ENCODE measurements at regions not wholly inside any gene's neighbourhood (a gene's known extent, or its start where the extent isn't known, plus 50 kb on each side); places are given as distances from the start of the nearest gene placed in this dataset.

DNA sequence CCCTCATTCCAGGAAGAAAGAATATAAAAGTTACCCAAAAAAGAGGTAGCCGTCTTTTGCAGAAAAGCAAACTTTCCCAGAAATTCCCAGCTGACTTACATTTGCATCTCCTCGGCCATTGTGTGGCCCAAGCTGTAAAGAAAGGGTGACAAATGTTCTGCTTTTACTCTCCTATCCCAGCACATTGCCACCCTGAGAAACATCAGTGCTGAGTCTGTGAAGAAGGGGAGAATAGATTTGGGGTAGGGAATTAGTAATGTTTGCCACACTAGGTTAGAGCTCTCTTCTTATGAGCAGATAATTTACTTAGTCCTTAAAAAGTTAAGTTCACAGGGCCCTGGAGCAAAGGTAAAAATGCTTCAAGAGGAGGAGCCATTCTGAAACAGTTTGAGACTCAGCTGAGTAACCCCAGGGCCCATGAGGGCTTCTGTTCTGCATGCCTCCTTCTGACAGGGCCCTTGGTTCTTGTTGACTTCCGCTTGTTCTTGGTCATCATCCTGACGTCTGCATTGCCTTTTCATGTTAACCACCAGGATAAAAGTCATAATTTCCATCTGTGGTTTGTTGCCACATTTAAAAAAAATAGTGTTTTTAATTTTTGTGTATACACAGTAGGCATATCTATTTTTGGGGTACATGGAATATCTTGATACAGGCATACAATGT, 550.7 kb downstream of the RNF144A start:
- peak; percentile 20 to 28 for DNase-seq (ENCODE audit: low read depth in 2 of 2)

DNA sequence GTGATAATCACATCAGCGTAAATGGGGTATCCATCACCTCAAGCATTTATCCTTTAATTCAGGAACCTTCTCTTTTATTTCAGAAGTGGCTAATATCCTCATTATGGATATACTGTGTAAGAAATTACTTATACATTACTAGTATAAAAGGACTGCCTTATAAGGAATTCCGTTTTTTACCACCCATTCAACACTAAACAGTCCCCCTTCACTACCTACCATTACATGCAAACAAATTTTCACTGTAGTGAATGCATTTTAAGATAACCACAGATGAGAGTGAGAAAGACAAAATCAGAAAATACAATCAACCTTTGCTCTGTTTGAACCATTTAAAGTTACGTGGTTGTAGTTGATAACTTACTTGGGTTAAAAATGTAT, 551.2 kb downstream of the RNF144A start:
- no peak for DNase-seq (ENCODE audit: low read depth in 2 of 2)

DNA sequence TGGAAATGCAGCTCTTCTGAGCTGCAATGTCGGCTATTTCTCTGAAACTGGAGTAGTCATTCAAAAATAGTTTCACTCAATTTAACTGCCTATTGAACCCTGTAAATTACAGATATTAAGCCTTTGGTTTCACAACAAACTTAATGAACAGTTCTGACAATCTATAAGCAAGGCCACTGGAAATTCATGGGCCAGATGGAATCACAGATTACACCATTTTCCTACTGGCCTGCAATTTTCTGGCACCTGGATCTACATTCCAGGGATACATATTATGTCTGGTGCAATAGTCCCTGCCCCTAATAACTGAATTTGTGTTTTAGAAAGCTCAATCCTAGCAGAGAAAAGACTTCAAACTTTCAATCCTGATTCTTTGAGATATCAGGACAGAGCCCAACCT, 551.7 kb downstream of the RNF144A start:
- no peak for DNase-seq (ENCODE audit: low read depth in 2 of 2)

DNA sequence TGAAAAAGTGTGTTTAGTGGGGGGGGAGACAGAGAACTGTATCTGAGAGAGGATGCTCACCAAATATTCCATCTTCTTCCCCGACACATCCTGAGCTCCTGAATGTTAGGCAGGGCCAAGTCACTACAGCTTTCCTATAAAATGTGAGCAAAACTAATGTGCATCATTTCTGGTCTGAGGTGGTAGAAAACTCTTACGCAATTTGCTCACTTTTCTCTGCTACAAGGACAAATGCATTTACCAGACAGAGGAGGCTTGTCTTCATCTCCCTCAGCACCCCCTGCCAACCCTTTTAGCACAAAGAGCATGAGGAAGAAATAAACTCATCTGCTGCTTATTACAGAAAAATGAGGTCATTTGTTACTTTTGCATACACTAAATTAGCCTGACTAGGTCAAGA, 554.0 kb downstream of the RNF144A start:
- no peak for DNase-seq (ENCODE audit: low read depth in 2 of 2)

DNA sequence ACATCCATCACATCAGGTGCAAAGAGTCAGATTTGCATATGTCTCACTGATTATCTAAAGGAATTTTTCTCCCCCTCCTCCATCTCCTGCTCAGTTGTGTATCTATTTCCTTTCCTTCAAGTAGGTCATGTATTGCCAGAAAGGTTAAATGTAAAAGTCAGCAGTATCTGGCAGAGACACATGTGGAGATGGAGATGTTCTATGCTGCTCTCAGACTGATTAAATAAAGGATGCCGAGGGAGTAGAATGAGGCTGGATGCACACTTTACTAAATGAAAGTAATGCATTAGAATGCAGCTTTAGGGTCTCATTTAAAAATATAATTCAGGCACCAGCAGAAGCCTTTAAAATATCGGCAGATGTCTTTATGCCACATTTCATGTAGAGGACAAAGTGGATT, 555.3 kb downstream of the RNF144A start:
- DNase-seq (ENCODE audit: low read depth in 2 of 2), result no peak

DNA sequence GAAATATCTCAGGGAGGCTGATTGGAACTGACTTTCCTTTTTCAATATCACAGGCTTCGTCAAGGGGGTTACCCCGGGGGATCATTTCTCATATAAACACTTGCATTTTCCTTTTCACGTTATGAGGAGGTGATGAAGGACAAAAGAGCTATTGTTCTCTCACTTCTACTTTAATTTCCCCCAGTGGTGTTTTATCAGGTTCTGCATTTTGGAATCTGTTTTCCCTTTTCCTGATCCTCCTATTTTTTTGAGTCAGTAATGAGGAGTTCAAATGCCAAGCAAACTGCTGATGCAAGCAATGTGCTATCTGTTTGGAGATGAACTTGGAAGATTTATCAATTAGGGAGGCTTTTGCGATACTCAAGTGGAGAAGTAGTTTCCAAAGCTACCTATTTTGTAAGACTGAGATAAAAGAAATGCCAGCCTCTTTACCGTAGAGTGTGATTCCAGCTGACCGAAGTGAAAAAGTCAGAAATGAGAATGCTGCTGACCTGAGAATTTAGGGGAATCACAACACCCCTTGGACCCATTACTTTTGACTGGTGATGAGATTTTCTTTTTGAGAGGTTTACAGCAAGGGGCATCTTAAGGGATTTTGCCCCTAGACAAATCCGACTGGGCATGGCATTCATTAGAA, 556.0 kb downstream of the RNF144A start:
- no peak for DNase-seq (ENCODE audit: low read depth in 2 of 2)

DNA sequence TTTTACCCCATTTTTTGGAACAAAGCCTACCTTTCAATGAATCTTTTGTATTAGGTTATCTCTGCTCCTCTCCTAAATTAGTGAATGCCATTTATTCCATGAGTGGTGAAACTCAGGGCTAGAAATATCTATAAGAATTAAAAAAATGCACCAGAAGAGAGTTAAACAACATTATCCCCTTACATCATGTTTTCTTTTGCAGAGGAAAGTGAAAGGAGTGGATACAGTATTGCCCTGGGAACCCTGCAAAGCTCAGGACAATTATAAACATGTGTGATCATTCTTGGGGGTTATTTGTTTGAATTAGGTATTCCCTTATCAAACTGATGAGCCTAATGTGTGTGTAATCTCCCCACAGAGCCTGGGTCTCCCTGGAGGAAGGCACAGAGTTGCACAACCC, 559.2 kb downstream of the RNF144A start:
- no peak for DNase-seq (ENCODE audit: low read depth in 2 of 2)

DNA sequence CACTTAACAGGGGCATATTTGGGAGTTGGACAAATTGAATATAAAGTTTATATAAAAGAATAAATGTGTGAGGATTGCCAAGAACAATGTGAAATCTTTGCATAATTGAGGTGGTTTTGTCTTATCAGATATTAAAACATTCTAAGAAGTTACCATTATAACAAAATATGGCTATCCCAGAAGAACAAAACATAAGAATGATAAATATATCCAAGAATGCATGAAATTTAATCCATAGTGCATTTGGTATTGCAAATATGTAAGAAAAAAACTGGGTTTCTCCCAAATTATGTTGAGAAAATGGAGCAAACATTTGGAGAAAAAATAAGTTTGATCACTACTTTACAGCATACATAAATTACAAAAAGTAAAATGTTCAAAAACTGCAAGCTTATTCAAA, 562.4 kb downstream of the RNF144A start:
- no peak for DNase-seq (ENCODE audit: low read depth in 2 of 2)

DNA sequence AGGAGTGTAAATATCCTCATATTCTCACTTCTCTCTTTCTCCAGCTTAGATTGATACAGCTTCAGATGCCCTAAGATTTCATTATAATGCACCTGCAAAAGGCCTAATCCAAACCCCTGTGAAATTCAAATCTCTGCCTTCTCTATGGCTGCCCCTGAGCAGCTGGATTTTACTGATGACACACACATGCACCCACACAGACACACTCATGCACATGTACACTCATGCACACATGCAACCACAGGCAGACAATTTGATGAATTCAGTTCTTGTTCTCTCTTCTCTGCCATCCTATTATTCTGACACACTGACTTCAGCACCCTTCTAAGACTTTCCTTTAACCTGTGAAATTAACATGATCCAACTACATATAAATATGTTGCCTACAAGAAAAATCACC, 563.2 kb downstream of the RNF144A start:
- no peak for DNase-seq (ENCODE audit: low read depth in 2 of 2)

DNA sequence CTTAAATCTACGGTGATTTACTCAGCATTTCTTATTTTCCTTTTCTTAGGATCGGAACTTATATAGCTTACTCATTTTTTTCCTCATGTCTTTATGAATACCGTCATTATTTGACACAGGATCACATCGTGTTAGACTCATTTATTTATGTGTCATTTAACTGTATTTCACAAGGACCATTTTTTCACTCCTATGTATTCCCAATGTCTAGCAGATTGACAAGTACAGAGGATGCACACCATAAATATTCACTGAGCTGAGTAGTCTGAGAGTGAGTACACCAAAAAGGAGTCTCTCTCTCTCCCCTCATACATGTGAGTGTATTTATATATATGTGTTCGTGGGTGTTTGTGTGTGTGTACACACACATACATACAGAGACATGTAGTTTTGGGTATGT, 573.5 kb downstream of the RNF144A start:
- DNase-seq (ENCODE audit: low read depth in 2 of 2), result no peak

DNA sequence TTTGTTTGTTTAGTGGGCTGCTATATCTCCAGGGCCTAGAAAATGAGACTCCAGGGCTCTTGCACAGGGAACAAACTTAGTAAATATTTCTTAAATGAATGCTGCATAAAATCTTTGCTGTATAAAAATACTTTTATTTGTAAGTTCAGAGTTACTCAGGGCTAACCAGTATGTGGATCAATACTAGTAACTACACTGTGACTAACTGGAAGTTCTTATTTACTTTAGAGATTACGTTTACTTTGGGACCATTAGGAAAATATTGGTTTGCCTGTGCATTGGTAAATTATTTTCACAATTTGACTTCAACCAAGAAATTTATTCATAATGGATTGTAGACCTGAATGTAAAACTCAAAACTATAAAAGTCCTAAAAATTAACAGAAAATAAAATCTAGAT, 575.5 kb downstream of the RNF144A start:
- no peak for DNase-seq (ENCODE audit: low read depth in 2 of 2)

DNA sequence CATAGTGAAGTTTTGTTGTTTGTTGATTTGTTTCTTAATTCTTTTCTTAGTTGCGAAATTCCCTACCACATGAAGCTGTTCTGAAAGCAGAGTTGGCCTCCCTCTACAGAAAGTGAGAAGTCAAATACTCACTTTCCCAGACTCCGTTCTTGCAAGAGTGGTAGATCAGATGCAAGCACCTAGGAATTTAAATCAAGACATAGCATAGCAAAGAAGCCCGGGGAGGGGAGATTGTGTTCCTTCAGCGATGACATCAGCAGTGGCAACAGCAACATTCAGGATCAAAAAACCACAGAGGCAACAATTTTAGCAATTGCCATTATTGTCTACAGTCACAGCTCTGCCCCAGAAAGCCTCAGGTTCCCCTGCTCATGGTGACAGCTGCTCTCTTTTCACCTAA, 580.0 kb downstream of the RNF144A start:
- DNase-seq (ENCODE audit: low read depth in 2 of 2), result no peak

DNA sequence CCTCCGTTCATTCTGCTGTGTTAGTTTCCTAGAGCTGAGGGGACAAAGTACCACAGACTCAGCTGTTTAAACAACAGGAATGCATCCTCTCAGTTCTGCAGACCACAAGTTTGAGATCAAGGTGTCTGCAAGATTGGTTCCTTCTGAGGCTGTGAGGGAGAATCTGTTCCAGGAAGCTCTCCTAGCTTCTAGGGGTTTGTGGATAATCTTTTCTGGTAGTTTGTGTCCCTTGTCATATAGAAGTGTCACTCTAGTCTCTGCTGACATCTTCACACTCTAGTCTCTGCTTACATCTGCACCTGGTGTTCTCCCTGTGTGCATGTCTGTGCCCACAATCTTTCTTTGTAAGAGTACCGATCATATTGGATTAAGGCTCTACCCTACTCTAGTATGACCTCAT, 581.8 kb downstream of the RNF144A start:
- DNase-seq (ENCODE audit: low read depth in 2 of 2), result no peak

DNA sequence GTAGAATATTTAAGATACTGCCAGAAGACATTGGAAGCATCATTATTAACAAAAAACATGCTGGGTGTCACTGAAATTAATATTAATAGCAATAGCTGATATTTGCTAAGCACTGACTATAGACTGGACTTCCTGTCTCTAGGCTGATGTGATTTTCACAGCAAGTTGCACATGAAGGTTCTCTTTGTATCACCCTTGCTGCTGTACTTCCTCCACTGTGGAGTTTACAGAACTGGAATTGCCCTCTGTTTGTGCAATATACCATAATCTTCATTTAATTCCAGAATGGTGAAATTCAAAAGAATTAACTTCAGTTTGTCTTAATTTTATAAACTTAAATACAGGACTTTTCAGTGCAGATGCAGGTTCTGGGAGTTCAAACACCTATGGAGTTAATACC, 585.1 kb downstream of the RNF144A start:
- DNase-seq (ENCODE audit: low read depth in 2 of 2), result no peak

DNA sequence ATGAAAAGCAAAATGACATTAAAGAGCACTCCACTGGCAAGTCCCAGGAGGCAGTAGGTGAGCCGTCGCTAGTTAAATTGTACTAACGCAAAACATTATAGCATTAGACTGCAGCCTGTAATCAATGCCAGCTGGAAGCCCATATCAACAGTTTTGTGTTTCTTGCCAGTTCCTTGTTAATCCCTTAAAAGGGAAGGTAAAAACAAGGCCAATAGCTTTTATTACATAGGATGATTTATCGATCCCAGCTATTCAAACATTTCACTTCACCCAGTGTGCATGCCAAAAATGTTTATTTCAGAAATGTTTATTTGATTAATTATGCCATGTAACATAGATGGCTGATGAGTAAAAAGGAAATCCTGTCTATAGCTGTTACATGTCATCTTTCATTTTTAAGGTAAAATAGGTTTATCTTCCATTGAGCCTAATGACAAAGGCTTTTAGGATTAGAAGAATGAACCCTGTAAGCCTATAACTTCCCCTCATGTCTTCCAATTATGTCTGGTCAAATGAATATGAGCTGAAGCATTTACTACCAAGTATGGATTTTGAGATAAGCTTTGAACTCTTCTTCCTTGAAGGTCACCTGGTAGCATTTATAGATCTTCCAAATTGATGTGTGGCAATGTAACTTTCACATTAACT, 591.2 kb downstream of the RNF144A start:
- DNase-seq (ENCODE audit: low read depth in 2 of 2), result no peak

DNA sequence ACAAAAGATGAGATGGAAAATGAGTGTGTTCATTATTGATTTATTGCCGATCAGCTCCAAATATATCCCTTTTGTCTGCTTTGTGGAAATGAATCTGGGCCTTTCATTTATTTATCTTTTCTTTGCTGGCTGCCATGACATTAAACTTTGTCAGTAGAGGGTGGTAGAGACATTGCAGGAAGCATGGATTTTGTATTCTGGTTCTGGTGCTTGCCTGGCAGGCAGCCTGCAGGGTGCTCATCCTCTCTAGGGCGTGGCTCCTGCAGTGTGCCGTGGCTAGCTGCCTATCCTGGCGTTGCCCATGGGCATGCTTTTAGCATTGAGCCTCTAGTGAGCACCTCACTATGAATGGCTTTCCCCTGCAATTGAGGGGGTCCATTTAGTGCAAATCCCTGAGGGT, 593.1 kb downstream of the RNF144A start:
- DNase-seq (ENCODE audit: low read depth in 2 of 2), result no peak

DNA sequence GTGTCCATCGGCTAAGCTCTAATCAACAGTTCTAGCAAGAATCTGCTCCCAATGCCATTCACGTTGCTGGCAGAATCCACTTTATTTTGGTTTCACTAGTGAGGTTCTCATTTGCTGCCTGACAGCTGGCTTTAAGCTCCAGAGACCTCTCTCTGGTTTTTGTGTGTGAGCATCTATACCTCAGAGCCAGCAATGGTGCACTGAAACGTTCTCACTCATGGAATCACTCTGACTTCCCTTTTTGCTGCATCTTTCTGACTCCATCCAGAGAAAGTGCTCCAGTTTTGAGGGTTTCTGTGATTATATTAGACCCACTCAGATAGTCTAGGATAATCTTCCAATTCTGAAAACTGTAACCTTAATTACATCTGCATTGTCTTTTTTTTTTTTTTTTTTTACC, 596.6 kb downstream of the RNF144A start:
- DNase-seq (ENCODE audit: low read depth in 2 of 2), result no peak

DNA sequence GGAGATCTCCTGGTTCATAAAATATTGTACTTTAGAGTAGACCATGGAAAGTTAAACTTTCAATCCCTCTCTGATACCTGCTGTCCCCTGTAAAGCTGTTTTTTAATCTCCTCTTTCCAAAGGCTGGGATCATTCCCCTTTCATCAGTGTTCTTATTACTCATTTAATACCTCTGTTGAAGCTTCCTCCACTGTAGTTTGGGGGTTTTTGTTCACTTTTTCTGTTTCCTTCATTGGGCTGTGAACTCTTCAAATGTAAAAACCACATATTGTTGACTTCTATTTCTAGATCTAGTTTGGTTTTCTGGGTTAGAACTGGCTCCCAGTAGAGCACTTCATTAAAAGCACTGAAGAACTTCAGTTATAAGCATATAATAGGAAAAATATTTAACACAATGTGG, 598.1 kb downstream of the RNF144A start:
- no peak for DNase-seq (ENCODE audit: low read depth in 2 of 2)

DNA sequence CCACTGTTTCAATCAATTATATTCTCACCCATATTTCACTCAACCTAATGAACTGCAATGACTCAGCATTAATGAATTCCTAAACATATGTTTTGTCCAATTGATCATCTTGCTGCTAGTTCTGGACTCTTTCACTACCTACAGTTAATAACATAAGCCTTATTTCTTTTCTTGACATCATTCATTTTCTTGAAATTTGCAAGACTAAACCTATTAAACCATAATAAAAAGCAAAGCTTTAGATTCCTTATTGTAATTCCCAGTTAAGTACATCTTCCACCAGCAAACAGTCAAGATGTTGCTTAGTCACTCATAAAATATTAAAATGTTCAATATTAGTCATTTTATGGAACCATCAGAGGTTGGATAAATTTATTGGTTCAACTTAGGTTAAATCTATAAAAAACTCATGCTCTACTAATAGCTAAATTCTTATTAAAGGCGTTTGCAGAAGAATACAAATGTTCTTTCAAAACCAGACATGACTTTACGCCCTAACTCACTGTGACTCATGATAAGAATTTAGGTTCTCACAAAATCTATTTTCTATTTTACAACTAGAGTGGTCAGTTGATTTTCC, 599.4 kb downstream of the RNF144A start:
- no peak for DNase-seq (ENCODE audit: low read depth in 2 of 2)

DNA sequence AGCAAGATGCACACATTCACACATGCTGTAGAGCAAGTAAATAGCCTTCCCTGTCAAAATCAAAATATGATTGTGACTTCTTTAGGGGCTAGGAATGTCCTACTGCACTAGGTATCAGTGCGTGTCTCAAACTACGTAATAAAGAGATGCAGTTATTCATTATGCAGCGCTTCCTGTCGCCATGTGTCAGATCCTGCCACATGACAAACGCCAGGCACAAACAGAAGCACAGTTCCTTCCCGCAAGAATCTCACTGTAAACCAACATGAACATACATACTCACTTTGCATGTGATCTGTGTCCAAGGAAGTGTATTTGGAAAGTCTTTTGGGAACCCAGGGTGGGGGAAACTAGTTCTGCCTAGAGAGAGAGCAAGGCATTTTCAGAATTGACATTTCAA, 599.9 kb downstream of the RNF144A start:
- peak in 1 of 2 donors; percentile 25 for DNase-seq (ENCODE audit: low read depth in 2 of 2)

DNA sequence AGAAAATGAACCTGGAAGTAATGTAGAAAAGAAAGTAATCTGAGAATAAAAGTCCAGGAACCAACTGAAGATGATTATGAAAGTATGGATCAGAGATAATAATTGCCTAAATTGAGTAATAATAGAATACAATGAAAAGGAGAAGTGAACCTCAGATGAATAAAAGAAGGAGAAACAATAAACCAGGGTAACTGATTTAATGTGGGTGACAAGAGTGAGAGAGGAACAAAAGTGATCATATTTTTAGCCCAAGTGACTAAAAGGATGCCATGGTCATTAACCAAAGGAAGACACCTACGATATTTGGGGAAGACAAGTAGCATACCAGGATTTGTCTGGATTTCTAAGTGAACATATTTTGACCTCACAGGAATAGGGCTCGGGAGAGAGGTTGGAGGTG, 600.6 kb downstream of the RNF144A start:
- DNase-seq (ENCODE audit: low read depth in 2 of 2), result no peak

DNA sequence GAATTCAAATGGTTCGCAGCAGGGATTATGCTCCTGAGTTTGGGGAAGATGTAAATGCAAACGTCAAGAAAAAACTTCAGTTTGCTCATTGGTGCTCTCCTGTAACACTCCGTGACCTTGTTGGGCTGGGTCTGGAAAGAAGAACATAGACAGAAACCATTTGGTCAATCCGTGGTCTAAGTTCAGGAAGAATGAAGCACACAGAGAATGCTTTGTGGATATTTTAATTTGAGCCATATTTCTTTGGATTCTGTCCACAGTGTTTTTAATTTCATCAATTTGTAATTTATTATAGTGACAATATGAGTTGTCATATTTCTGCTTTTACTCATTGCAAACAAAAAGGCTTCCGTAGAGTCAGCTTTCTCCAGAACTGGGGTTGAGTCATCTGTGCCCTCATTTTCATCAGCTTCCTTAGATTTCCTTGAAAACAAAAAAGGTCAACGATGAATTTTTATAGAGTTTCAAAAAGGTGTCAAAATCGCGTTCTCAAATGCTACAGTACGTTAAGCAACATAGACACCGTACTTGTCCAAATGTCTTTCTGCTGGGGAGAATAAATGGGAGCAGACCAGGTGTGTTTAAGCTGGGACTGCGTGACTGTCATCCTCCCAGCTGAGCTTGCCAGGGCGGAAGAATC, 606.4 kb downstream of the RNF144A start:
- DNase-seq (ENCODE audit: low read depth in 2 of 2), result no peak

DNA sequence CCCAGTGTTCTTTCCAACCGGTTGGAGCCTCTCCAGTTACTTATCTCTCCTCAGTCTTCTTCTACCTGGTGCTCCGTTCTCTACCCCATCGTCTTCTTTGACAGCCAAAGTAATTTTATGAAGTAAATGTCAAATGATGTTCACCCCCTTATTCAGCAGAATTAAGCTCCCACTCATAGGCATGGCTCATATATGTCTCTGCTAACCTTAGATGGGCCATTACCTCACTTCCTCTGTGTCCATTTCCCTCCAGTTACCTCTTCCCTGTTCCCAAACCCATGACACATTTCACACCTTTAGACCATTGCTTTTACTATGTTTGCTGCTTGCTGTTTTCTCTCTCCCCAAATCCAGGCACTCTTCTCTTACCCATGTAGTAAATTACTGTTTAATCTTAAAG, 607.0 kb downstream of the RNF144A start:
- no peak for DNase-seq (ENCODE audit: low read depth in 2 of 2)

Measured in activated CD8-positive, alpha-beta memory T cell treated with anti-CD3 and anti-CD28 coated beads for 4 hours (primary cell).